GM12875 (cell line): ENCODE measurements at regions not wholly inside any gene's neighbourhood (a gene's known extent, or its start where the extent isn't known, plus 50 kb on each side); places are given as distances from the start of the nearest gene placed in this dataset.

ENCODE experiments used
- H3K4me3 ChIP-seq: one replicate; pipeline ENCODE4 v1.5.1; 2011; ENCODE audit warnings: low read depth, low read length, control low read depth
- TF ChIP-seq, protein P1 (sequence below): IDR thresholded peaks from 2 replicates; pipeline ENCODE4 v1.5.1; 2011; ENCODE audit warnings: low read depth, mild to moderate bottlenecking, control low read depth, inconsistent platforms, low read length, moderate library complexity, borderline replicate concordance; ENCODE audit not compliant: insufficient read depth

DNA sequence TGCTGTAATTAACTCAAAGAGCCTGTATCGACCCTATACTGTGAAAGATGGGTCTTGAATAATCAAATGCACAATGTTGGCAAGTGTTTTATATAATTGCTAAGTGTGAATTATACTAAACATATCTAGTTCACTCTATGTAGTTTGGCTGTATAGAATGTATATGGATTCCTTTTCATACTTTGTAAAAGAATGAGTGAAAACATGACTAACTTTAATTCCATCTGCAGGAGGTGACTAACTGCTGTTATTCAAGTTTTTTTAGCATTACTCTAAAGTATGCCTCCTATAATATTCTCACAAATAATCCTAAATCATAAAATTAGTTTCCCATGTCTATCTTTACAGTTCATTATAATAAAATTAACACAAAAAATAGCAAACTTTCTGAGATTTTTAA is 394.0 kb upstream of the MON1B start:
- TF ChIP-seq, protein P1, sequence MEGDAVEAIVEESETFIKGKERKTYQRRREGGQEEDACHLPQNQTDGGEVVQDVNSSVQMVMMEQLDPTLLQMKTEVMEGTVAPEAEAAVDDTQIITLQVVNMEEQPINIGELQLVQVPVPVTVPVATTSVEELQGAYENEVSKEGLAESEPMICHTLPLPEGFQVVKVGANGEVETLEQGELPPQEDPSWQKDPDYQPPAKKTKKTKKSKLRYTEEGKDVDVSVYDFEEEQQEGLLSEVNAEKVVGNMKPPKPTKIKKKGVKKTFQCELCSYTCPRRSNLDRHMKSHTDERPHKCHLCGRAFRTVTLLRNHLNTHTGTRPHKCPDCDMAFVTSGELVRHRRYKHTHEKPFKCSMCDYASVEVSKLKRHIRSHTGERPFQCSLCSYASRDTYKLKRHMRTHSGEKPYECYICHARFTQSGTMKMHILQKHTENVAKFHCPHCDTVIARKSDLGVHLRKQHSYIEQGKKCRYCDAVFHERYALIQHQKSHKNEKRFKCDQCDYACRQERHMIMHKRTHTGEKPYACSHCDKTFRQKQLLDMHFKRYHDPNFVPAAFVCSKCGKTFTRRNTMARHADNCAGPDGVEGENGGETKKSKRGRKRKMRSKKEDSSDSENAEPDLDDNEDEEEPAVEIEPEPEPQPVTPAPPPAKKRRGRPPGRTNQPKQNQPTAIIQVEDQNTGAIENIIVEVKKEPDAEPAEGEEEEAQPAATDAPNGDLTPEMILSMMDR = no peak
- H3K4me3 ChIP-seq = no peak overlapping the region

DNA sequence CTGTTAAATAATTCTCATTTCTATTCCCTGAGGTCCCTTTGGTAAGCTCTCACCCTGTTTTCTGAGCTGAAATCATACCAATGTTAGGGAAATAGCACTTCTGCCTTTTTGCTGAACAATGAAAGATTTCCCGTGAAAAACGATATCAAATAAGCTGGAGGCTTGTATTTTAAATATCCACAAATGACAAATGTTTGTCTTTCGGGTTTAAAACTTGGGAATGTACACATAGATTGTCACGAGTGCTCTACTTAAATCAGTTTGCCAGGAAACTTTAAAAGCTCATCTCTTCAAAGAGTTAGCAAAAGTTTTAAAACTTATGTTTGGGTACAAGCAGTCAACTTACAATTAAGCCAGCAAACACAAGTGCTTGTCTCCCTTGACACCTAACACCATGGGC is 393.5 kb upstream of the MON1B start:
- no peak overlapping the region for H3K4me3 ChIP-seq
- TF ChIP-seq, protein P1 = no peak

- TF ChIP-seq, protein P1 = no peak
These were observed 390.8 kb upstream of the MON1B start for GRCh38 chr16:76800196-76800595.

GRCh38 chr16:76801357-76801756 is 389.6 kb upstream of the MON1B start:
- H3K4me3 ChIP-seq = no peak overlapping the region
- TF ChIP-seq, protein P1 = no peak

More at GRCh38 chr16:76800196-76800595, 390.8 kb upstream of the MON1B start:
- no peak overlapping the region for H3K4me3 ChIP-seq

GRCh38 chr16:76816475-76816874 is 374.5 kb upstream of the MON1B start:
- TF ChIP-seq, protein P1 = no peak
- H3K4me3 ChIP-seq = no peak overlapping the region

GRCh38 chr16:76818606-76819181 is 372.3 kb upstream of the MON1B start:
- TF ChIP-seq, protein P1 = no peak
- no peak overlapping the region for H3K4me3 ChIP-seq

- H3K4me3 ChIP-seq = no peak overlapping the region
- TF ChIP-seq, protein P1 = no peak
These were observed 371.6 kb upstream of the MON1B start for GRCh38 chr16:76819226-76819916.
